B cell (primary cell): ENCODE measurements at regions not wholly inside any gene's neighbourhood (a gene's known extent, or its start where the extent isn't known, plus 50 kb on each side); places are given as distances from the start of the nearest gene placed in this dataset.

Experiments
- ATAC-seq: fragments of 200-7000 bp; cut with Tn5 transposase; one replicate; pipeline ENCODE4 v1.10.0; 2021; ENCODE audit warnings: low read depth, mild to moderate bottlenecking, moderate number of reproducible peaks, moderate library complexity
- CTCF ChIA-PET: fragments of 350-600 bp; sonication (Branson Sonifier 250); formaldehyde crosslinking; loops from one replicate; lab custom pipeline; 2021; ENCODE audit warnings: antibody characterized with exemption, inconsistent platforms; lab: Charles Lee
- POLR2A ChIA-PET: fragments of 350-600 bp; sonication (Branson Sonifier 250); formaldehyde crosslinking; loops from one replicate; lab custom pipeline; 2021; ENCODE audit warnings: antibody characterized with exemption; lab: Charles Lee
- DNase-seq: peaks from one replicate; pipeline ENCODE4 v3.0.0; 2013
- H2AFZ ChIP-seq: 2 replicates; pipeline ENCODE4 v1.6.1; 2012; ENCODE audit warnings: mild to moderate bottlenecking, low read depth, low read length; ENCODE audit not compliant: insufficient read depth, poor library complexity, severe bottlenecking
- H3K27ac ChIP-seq, 2 donors: 1 replicate in 1 of 2; 2 replicates in 1 of 2; pipeline ENCODE4 v1.5.1; 2012 to 2013; ENCODE audit warnings: low read length in 2 of 2, mild to moderate bottlenecking in 2 of 2, moderate library complexity in 1 of 2
- H3K27me3 ChIP-seq, 4 experiments: fragments of 200-600 bp in 1 of 4; sonication (generic) in 1 of 4; replicated peaks in 1 of 4; 1 replicate in 2 of 4; 2 replicates in 2 of 4; pipeline versions ENCODE4 v1.6.1 to v1.7.0; 2013 to 2016; ENCODE audit warnings: low read length in 3 of 4, mild to moderate bottlenecking in 2 of 4, mixed read lengths in 1 of 4, moderate library complexity in 1 of 4; ENCODE audit not compliant: insufficient read depth in 4 of 4, control insufficient read depth in 3 of 4; ENCODE audit errors: control extremely low read depth in 1 of 4
- H3K36me3 ChIP-seq, 2 experiments: replicated peaks in 1 of 2; 1 replicate in 1 of 2; 2 replicates in 1 of 2; pipeline versions ENCODE4 v1.6.1 to v1.7.1; 2013; ENCODE audit warnings: low read length in 1 of 2; ENCODE audit not compliant: insufficient read depth in 2 of 2, control insufficient read depth in 1 of 2; ENCODE audit errors: control extremely low read depth in 1 of 2, extremely low read depth in 1 of 2
- H3K4me1 ChIP-seq, 2 donors: fragments of 200-600 bp in 1 of 2; sonication (generic) in 1 of 2; 1 replicate in 1 of 2; 2 replicates in 1 of 2; pipeline versions ENCODE4 v1.5.1 to v1.6.1; 2013 to 2017; ENCODE audit warnings: low read length in 2 of 2; ENCODE audit not compliant: control insufficient read depth in 2 of 2, insufficient read depth in 2 of 2
- H3K4me2 ChIP-seq: replicated peaks from 2 replicates; pipeline ENCODE3; 2012; ENCODE audit warnings: mild to moderate bottlenecking, low read depth, low read length; ENCODE audit not compliant: poor library complexity, severe bottlenecking
- H3K4me3 ChIP-seq, 5 experiments: fragments of 200-600 bp in 1 of 5; sonication (generic) in 1 of 5; 1 replicate in 3 of 5; 2 replicates in 2 of 5; pipeline versions ENCODE4 v1.5.1 to v1.7.0; 2011 to 2016; ENCODE audit warnings: low read length in 4 of 5, mild to moderate bottlenecking in 4 of 5, low read depth in 2 of 5, control low read depth in 1 of 5, moderate library complexity in 1 of 5; ENCODE audit not compliant: insufficient read depth in 1 of 5; ENCODE audit errors: control extremely low read depth in 1 of 5, extremely low read depth in 1 of 5
- H3K79me2 ChIP-seq: fragments of 200-600 bp; sonication (generic); one replicate; pipeline ENCODE4 v1.6.0; 2016; ENCODE audit warnings: low read length; ENCODE audit not compliant: control insufficient read depth, insufficient read depth
- H3K9ac ChIP-seq: fragments of 200-600 bp; sonication (generic); 2 replicates; pipeline ENCODE4 v1.6.1; 2017; ENCODE audit warnings: mild to moderate bottlenecking, low read length, moderate library complexity
- H3K9me3 ChIP-seq, 3 donors: one replicate each; pipeline versions ENCODE4 v1.6.1 to v1.7.1; 2013; ENCODE audit warnings: low read length in 2 of 3; ENCODE audit not compliant: control insufficient read depth in 2 of 3, insufficient read depth in 1 of 3; ENCODE audit errors: control extremely low read depth in 1 of 3
- H4K20me1 ChIP-seq: 2 replicates; pipeline ENCODE4 v1.6.0; 2012; ENCODE audit warnings: mild to moderate bottlenecking, low read length; ENCODE audit not compliant: insufficient read depth, control insufficient read depth, poor library complexity, severe bottlenecking
- H3K27ac Mint-ChIP-seq: one replicate; pipeline ENCODE4 v1.8.0; 2021; ENCODE audit warnings: mixed read lengths
- H3K27me3 Mint-ChIP-seq: one replicate; pipeline ENCODE4 v1.8.0; 2021; ENCODE audit warnings: mixed read lengths
- H3K4me1 Mint-ChIP-seq: one replicate; pipeline ENCODE4 v1.8.0; 2021; ENCODE audit warnings: mixed read lengths
- H3K4me3 Mint-ChIP-seq: one replicate; pipeline ENCODE4 v1.8.0; 2021; ENCODE audit warnings: mixed read lengths
- H3K9me3 Mint-ChIP-seq: one replicate; pipeline ENCODE4 v1.8.0; 2022; ENCODE audit warnings: mixed read lengths; ENCODE audit not compliant: insufficient read depth
- EZH2 ChIP-seq: IDR thresholded peaks from 2 replicates; pipeline ENCODE4 v1.6.1; 2012; ENCODE audit warnings: borderline replicate concordance, low read depth, mild to moderate bottlenecking, moderate library complexity, low read length; ENCODE audit not compliant: insufficient read depth, poor library complexity, severe bottlenecking
- WGBS: methylation state at CpG from one replicate; pipeline ENCODE4 v1.1.5; 2013; ENCODE audit warnings: missing lambda C conversion rate; ENCODE audit not compliant: insufficient coverage; 5-methylcytosine and 5-hydroxymethylcytosine counted together
- intact Hi-C: fragments of 100-400 bp; cut with micrococcal nuclease; formaldehyde crosslinking; loops from one replicate; pipeline ENCODE4 v1.10.0; 2022
- TF ChIP-seq, protein P1 (sequence below): fragments of 200-600 bp; IDR thresholded peaks from one replicate; pipeline ENCODE4 v1.8.0; 2022; ENCODE audit warnings: antibody characterized with exemption, mild to moderate bottlenecking

DNA sequence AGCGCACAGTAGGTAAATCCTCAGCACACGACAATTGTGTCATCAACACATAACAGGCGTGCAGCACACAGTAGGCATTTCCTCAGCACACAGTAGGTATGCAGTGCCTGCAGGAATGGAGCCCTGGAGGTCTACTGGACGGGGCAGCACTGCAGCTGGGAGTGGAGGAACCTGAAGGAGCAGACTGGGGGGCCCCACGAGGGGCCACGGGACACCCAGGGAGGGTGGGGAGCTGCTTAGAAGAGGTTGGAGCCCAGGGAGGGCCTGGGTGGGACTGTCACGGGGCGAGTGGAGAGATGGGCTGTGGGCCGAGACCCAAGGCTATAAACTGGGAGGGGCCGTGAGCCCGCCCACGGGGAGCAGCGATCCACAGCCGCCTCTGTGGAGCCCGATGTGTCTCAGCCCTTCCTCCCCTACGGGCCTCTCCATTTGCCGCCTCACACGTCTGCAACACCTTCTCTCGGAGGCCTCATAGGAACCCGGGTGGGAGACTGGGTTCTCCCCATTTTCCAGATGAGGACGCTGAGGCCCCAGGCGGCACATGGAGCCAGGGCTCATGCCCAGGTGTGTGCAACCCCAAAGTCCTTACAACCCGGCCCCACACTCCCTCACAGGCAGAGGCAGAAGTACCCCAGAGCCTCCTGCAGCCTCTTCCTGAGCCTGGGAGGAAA lies 101.5 kb downstream of the MICALL2 start:
- Histone ChIP-seq H3K4me1 (no peaks in the 10 kb centered on the region), H3K79me2 (no peaks in the 10 kb centered on the region), H3K36me3 (no peaks in the 10 kb centered on the region), H3K9ac (no peak overlapping the region), H3K27me3 (no peaks in the 10 kb centered on the region), H2AFZ (no peak overlapping the region), H3K9me3 (peaks cover 0 to 25% (median 0%) of the 10 kb centered on the region in 3 donors), H3K4me2 (no peak overlapping the region), H4K20me1 (no peaks in the 10 kb centered on the region), H3K4me3 (no peak overlapping the region), H3K27ac (no peak overlapping the region)
- 75% methylated on average over 21 of the region's 23 CpGs for WGBS
- CTCF ChIA-PET: no interaction called here
- Mint-ChIP-seq H3K27ac (no peak overlapping the region), H3K9me3 (no peaks in the 10 kb centered on the region), H3K4me1 (no peaks in the 10 kb centered on the region), H3K27me3 (peaks cover 7% of the 10 kb centered on the region), H3K4me3 (no peak overlapping the region)
- TF ChIP-seq, protein P1, sequence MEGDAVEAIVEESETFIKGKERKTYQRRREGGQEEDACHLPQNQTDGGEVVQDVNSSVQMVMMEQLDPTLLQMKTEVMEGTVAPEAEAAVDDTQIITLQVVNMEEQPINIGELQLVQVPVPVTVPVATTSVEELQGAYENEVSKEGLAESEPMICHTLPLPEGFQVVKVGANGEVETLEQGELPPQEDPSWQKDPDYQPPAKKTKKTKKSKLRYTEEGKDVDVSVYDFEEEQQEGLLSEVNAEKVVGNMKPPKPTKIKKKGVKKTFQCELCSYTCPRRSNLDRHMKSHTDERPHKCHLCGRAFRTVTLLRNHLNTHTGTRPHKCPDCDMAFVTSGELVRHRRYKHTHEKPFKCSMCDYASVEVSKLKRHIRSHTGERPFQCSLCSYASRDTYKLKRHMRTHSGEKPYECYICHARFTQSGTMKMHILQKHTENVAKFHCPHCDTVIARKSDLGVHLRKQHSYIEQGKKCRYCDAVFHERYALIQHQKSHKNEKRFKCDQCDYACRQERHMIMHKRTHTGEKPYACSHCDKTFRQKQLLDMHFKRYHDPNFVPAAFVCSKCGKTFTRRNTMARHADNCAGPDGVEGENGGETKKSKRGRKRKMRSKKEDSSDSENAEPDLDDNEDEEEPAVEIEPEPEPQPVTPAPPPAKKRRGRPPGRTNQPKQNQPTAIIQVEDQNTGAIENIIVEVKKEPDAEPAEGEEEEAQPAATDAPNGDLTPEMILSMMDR: no peak
- no peak for TF ChIP-seq EZH2
- DNase-seq: no peak
- no peak for ATAC-seq
- intact Hi-C loops: no loop called here
- POLR2A ChIA-PET: no interaction called here

DNA sequence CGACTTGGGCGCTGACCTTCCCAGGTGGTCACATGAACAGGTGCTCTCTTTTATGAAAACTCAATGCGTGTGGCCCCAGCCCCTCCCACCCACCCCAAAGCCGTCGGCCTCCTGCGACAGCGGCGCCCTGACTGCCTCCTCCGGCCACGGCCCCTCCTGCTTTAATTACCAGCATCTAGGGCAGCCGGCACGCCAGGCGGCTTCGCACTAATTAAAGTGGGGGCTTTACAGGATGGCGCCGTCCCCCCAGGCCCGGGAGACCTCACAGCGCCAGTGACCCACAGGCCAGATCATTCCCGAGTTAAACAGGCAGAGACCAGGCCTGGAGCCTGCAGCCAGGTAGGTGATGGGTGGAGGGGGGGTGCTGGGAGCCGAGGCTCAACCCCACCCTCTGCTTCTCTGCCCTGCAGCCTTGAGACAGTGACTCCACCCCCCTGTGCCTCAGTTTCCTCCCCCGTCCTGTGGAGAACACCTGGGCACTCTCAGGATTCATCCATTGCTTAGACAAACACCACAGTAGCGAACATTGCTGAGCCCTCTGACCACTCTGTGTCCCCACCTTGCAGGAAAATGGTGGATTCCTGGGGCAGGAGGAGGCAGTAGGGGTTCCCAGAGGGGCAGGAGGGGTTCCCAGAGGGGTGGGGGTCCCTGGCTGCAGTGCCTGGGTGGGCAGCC lies 100.8 kb downstream of the MICALL2 start:
- Histone ChIP-seq H2AFZ (no peak overlapping the region), H3K79me2 (no peaks in the 10 kb centered on the region), H3K4me3 (no peak overlapping the region), H3K4me1 (no peaks in the 10 kb centered on the region), H3K9me3 (peaks cover 0 to 29% (median 0%) of the 10 kb centered on the region in 3 donors), H3K27me3 (no peaks in the 10 kb centered on the region), H3K27ac (no peak overlapping the region), H3K4me2 (no peak overlapping the region), H3K9ac (no peak overlapping the region), H4K20me1 (no peaks in the 10 kb centered on the region), H3K36me3 (no peaks in the 10 kb centered on the region)
- 85% methylated on average over 10 of the region's 22 CpGs for WGBS
- no peak for ATAC-seq
- H3K27me3 Mint-ChIP-seq: peaks cover 7% of the 10 kb centered on the region
- no peak overlapping the region for H3K27ac Mint-ChIP-seq
- POLR2A ChIA-PET: no interaction called here
- no peak for DNase-seq
- no peaks in the 10 kb centered on the region for H3K4me1 Mint-ChIP-seq
- CTCF ChIA-PET: no interaction called here
- intact Hi-C loops: no loop called here
- no peak overlapping the region for H3K4me3 Mint-ChIP-seq
- H3K9me3 Mint-ChIP-seq: no peaks in the 10 kb centered on the region
- TF ChIP-seq, protein P1: no peak
- TF ChIP-seq EZH2: no peak
